IPS-NIHi11 (cell line): ENCODE measurements at regions not wholly inside any gene's neighbourhood (a gene's known extent, or its start where the extent isn't known, plus 50 kb on each side); places are given as distances from the start of the nearest gene placed in this dataset.

Experiments used
- DNase-seq: peaks from one replicate; pipeline ENCODE4 v3.0.0; 2012; ENCODE audit warnings: mixed read lengths, low spot score

DNA sequence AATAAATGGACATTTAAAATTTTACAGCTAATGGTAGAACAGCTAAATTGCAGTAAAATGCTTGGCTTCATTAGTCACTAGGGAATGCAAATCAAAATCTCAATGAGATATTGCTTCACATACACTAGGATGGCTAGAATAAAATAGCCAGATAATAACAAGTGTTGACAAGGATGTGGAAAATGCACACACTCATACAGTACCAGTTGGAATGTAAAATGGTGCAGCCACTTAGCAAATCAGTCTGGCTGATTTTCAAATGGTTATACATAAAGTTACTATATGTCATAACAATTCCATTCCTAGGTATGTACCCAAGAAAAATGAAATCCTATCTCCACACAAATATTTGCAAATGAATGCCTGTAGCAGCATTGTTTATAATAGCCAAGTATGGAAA is 452.1 kb downstream of the HDGFL1 start:
- no peak for DNase-seq

DNA sequence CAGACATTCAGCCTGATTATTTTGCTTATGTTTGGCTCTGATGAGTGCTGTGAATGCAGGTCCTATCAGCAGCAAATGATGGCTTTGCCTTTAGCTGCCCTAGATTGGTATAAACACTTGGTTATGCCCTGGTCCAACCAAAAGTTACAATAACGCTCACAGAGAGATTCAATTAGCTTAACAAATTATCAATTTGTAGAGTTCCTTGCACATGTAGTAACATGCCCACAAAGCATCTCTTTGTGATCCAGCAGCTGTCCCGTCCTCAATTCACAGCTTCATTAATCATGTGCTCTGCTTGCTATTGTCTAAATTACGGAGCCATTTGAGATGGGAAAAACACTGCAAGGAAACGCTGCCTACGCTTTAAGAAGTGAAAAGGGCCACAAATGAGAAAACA is 457.9 kb downstream of the HDGFL1 start:
- DNase-seq, result no peak

DNA sequence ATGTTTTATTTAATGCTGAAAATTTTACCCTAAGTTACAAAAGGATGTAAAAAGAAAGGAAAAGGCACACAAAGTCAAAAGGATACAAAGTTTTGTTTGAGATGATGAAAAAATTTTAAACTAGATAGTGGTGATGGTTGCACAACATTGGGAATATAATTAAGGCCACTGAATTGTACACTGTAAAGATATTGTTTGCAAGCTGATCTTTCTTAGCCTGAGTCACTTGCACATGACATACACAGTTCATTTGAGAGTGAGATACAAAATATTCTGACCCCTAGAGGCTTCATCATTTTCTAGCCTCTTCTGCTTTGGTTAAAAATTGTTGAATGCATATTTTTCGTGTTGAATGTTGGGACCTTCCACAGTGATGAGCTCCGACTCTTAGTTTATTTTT is 462.6 kb downstream of the HDGFL1 start:
- no peak for DNase-seq

DNA sequence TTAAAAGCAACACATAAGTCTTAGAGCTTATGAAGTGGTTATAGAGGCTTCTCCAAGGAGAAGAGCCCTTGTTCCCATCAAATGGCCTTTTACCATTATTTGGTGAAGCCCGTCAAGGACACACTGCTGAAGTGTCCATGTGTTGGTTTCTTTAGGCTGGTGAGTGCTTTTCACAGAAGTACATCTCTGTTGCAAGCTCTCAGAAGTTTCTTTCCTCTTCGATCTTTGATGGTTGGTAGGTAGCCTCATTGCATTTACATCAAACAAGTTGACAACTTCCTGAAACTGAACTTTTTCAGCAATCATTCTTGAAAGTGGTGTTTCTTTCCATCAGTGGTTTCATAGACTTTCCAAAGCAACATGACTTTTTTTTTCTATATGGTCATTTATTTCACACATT is 465.6 kb downstream of the HDGFL1 start:
- DNase-seq, result no peak

DNA sequence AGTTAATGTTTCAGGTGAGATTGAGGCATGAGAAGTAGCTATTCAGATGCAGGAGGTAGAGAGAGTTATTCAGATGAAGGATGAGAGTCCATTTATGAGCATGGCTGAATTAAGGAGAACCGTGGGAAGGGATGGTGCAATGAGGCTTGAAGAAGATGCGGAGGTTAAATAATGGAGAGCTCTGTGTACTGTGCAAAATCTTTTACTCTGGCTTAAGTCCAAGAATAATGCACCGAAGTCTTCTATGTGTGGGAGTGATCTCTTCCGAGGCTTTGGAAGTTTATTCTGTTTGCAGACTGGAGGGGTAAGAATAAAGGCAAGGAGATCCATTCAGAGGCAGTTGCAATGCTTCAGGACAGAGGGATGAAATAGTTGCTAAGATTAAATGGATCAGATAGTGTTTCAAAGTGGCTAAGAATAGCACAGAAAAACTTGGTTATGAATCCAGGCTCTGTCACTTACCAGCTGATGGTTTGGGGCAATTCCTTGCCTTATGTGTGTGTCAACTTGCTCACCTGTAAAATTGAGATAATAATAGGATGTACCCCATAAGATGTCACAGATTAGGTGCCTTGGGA is 467.1 kb downstream of the HDGFL1 start:
- DNase-seq, result no peak

DNA sequence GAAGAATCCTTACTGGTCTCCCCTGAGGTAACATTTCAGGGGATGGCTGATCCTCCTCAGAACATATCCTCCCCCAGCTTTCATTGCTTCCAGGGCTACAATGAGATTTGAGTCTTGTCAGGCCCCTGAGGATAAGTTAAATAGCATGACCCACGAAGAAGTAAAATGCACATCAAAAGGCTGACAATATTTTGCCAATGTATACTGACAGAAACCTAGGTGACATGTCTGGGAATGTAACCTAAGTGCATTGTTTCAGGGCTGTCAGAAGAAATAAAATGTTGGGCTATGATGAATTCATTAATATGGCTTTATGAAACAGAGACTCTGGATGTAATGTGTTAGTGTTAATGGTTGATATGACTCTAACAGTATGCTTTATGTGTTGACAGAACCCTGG is 471.5 kb downstream of the HDGFL1 start:
- DNase-seq, result no peak

DNA sequence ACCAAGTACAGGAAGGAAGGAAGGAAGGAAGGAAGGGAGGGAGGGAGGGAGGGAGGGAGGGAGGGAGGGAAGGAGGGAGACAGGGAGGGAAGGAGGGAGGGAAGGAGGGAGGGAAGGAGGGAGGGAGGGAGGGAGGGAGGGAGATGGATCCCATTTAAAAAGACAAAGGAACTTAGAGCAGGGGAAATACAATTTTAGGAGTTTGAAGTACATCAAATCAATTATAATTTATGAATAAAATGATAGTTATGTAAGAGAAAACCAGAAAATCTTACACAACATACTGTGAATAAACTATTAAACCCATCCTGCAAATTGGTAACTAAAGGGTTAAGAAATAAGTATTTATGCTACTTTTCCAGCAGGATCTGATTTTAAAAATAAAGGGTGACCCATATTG is 475.9 kb downstream of the HDGFL1 start:
- DNase-seq, result no peak

DNA sequence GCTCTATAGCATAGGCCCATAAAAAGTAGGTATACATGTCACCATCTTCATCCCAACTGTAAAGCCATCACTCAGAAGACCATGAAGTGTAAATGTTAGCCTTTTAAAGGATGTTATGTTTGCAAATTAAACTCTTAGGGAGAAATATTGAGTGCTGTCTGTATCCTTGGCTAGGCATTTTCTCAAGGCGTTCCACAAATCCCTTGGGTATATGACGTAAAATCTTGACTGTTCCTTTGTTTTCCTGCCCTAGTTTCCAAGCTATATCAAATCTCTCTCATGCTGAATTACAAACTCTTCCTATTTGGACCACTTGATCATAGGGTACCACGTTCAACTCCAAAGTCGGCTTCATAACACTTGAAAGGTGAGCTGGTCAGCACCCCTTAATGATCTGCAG is 486.2 kb downstream of the HDGFL1 start:
- DNase-seq, result no peak

DNA sequence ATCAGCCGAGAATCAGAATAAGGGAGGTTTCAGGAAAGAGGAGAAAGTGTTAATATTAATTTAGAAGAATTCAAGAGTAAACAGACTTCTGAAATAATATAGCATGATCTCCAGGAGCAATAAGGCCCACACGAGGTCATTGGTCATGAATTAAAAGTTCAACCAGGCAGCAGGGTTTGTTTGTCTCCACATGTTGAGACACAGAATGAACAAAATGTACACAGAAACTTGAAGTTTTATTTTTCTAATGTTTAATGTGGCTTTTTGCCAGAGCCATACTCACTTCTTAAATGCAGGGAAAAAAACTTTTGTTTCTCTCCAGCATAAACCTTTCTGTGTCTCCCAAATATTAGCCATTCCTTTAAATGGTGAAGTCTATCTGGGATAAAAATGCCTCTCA is 504.5 kb downstream of the HDGFL1 start:
- no peak for DNase-seq

DNA sequence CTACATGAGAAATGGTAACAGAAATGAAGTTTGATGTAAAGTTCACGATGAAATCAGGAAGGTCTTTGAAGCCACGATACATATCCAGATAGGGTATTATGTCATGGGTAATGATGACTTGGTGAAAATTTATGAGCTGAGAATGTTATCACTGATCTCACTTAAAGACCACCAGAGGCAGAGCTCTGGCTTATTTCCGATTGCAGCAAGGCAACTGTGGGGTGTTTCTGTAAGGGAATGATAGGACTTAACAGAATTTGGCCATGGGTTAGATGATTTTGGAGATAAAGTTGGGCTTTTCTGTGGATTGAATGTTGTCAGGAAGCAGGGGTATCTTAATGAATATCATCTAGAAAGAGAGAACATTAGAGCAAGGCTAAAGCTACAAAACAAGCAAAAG is 508.4 kb downstream of the HDGFL1 start:
- DNase-seq, result no peak

DNA sequence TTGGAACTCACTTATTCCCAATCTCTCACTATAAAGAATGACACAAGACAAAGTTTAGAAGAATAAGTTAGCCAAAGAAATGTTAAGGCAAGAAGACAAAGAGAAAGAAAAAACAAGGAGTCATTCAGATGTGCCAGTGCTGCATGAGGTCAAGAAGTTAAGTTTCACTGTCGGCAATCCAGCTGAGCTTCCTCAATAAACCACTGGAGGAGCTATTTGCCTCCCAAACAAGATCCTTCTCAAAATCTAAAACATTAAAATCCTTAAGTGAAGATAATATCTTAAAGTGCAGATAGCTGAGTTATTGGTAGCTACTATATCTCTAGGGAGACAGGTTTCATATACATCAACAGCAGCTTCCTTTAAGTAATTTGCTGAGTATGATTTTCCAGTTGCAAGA is 512.3 kb downstream of the HDGFL1 start:
- DNase-seq, result peak; percentile 8

DNA sequence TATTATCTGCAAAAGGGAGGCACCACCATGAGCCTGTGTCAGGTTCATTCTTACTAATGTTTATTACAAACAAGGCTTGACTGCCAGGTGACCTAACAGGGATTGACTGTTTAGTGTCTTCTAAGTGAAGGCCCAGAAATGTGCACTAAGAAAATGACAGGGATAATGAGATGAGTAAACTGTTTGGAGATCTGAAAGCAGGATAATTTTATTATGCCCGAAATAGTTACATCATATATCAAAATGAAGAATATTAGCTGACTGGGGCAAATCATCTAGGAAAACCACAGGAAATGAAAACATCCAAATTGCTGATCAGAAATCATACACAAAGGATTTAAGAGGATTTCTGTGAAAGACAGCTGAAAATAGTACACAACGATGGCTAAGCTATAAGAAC is 516.7 kb downstream of the HDGFL1 start:
- DNase-seq, result no peak

DNA sequence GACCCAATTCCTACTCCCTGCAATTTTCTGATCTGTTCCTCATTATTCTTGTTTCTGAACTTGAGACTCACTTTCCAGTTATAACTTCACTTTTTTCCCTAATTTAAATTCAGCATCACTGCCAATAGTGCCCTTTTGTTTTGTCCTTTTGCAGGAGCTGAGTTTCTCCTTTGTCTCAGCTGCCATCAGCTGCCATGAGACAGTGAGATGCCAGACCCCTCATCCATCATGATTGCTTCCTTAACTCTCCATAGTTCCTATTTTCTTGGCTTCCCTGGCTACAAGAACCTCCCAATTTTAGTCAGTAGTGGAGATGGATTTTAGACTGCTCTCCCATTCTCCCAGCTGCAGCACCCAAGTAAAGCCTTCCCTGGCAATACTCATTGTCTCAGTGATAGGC is 518.1 kb downstream of the HDGFL1 start:
- no peak for DNase-seq

DNA sequence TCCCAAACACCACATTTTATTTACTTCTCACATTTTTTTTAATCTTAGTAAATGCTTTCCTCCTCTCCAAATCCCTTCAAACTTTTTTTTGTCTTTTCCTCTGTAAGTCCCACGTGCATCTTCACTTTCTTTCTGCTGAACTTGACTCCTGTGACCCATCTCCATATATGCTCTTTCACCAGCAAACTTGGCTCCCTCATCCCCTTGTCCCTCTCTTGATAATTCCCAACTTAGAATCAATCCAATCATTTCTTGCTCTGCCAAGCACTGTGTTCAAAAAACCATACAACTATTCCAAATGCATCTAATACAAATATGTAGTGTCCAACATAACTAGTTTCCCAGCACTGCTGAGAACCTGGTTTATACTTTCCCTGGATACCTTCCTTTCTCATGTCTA is 519.4 kb downstream of the HDGFL1 start:
- DNase-seq, result no peak

DNA sequence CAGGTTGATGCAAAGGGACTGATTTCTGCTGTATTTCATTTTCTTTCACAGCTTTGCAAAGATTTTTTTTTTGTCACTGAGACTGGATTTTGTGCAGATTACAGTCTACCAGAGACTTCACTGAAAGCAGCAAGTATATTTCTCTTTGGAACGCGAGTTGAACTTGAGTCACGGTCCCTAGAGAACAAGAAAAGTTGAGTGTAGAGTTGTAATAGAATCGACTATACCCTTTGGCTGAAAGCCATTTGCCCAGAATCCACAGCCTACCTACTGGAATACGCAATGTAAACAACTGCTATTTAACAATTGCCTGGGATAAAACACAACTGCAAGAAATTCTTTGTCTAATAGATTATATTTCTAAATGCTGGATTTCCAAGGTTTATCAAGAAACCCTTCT is 520.6 kb downstream of the HDGFL1 start:
- no peak for DNase-seq

DNA sequence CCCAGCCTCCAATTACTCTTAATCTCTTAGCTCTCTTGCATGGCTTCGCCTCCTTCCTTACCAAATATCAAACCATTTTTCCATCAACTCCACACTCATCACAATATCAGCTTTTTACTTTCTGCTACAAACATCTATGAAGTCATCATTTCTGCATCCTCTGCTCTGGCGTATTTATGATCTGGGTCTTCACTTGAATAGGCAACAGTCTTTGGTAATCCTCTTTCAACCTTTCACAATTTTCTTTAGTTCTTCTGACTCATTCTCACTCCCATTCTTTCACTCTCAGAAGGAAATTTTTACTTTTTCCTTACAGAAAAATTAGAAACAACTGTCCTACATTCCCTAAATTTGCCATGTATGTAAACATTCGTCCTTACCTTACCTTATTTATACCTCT is 522.4 kb downstream of the HDGFL1 start:
- no peak for DNase-seq

DNA sequence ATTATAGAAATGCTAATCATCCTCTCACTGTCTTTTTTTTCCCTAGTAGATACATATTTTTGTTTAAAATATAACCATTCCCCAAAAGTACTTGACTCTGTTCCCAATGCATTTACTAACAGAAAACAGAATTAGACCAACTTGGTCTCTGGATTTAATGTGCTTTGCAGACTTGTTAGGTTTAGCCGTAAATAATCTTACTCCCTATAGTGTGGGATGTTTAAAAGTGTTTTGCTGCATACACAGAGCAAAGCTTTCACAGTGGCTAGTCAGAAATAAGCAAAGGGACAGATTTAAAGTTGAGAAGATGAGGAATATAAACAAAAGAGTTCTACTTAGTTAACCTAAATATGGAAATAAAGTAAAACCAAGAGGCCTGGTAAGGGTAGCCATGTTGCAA is 527.5 kb downstream of the HDGFL1 start:
- no peak for DNase-seq

DNA sequence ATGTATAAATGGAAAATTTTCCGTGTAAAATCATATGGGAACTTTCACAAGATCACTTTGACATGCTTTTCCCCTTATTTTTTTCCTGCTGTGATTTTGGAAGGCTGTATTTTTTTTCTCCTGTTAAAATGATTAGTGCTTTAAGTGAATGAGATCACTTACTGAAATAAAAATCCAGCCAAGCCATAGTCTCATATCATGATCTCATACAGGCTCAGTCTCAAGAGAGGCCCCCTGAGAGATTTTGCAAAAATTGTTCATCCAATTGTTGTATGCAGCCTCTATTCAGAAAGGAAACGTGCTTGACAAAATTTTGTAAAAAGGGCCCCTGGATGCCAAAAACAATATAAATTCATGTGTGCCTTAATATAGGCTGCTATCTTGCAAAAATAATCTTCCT is 528.2 kb downstream of the HDGFL1 start:
- no peak for DNase-seq

DNA sequence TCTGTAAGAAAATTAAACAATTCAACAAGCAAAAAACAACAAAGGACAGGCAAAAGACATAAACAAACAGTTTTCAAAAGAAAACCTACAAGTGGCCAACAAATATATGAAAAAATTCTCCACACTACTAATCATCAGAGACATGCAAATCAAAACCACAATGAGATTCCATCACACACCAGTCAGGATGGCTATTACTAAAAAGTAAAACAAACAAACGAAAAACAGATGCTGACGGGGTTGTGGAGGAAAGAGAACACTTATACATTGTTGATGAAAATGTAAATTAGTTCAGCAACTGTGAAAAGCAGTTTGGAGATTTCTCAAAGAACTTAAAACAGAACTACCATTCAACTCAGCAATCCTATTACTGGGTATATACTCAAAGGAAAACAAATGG is 537.6 kb downstream of the HDGFL1 start:
- DNase-seq, result no peak

DNA sequence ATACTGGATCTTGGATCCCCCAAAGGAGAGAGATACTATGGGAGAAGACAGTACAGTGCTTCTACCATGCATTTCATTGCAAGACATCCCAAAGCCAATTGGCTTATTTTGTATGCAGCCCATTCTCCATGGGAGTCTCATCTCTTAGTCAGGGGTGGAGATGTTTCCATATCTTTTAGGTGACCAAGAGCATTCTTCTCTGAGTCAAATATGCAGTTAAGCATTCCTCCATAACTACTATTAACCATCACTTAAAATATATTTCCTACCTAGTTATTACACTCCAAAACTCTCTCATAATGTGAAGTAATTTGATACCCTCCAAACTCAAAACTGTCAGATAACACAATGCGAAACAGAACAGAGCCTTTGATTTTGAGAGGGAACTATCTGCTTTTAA is 542.6 kb downstream of the HDGFL1 start:
- DNase-seq, result no peak

DNA sequence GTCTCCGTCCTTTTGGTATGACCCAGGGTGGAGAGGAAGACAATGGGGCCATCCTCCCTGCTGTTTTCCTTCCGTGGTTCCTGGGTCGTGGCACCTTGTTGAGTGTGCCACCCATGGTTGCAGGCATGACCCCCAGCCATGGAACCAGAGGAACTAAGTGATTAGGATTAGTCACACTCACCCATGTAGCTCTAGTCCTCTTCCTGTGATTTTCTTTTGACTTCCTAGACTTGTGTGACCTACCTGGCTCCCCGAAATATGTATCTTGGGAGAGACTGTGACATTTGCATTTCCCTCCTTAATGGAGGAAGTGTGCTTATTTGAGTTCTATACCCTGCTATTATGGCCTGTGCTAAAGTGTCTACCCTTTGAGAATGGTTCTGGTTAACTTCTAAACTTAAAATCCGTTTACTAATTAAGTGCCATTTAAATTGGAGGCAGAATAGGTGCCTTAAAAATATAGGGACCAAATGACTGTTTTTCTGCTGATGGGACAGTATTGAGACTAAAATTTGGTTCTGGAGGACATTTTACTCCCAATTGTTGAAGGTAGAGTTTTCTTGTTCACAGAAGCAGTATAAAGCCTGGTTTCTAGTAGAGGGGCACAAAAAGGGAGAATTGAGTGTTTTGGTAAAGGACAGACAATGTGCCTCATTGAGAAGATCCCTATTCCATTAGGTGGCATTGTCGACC is 545.6 kb downstream of the HDGFL1 start:
- DNase-seq, result no peak

DNA sequence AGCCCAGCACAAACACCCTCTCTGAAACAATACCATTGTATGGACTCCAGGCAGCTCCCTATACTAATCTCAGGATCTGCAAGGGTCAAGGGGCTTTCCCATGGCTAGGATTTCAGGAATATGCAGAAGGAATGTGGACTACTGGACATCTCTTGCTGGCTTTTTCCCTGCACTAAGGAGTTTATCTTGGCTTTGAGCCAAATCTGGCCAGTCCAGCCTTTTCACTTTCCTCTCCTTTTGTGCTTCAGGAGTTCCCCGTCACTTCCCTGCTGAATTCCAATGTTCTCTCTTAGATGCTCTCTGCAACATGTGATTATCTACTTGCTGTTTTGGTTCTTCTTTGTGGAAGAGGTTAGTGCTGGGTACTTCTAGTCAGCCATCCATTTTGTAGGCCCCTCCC is 568.2 kb downstream of the HDGFL1 start:
- no peak for DNase-seq

DNA sequence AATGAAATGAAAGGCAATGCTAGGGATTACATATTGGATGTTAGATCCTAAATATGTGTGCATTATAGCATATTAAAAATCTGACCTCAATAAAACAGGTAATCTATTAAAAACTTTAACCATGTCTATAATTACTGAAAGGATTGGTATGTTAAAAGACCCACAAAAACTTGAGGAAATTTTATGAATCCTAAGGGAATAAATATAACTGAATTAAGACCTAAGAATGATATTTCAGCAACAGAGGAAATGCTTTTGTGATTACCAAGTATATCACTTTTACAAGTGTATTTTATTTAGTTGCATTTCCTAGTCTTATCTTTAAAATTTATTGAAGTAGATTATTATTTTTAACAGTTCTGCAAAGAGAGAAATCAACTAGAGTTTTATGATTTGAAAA is 571.5 kb downstream of the HDGFL1 start:
- DNase-seq, result no peak

DNA sequence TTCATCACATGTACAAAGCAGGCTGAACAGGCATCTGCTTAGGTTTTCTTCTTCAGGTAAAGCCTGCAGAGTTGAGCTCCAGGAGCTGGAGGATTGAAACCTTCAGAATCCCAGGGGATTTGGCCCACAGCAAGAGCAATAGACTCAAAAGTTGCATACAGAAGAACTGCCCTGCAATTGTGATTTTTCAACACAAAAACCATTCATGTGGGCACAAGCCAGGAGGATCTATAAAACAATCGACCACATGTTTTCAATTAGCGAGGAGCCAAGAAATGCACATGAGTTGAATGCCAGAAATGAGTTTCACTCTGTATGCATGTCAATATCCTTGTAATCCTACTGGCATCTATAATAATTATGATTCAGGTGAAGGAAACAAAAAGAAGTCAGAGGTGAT is 576.4 kb downstream of the HDGFL1 start:
- DNase-seq, result no peak

DNA sequence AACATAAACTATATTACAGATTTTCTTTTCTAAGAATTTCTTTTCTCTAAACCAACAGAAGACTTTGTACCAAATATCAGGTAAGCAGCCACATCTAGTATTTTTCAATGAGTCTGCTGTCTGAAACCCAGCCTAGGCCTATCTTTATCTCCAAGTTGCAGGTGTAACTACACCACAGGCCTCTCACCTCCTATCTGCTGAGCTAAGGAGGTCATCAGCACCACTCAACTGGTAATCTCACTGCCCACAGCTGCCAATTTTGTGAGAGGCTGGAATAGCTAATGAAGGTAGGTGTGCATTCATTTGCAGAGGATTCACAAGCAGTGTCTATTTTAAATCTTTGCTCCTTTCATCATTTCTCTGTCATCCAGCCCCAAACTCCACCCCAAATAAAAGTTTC is 584.8 kb downstream of the HDGFL1 start:
- no peak for DNase-seq
